Right lobe of liver (tissue), 6 donors: ENCODE measurements at regions not wholly inside any gene's neighbourhood (a gene's known extent, or its start where the extent isn't known, plus 50 kb on each side); places are given as distances from the start of the nearest gene placed in this dataset.
A peak's percentile ranks its signal among the peaks of the same experiment; 100 is the strongest.

Source experiments
- ATAC-seq, 4 donors: fragments of 200-7000 bp; cut with Tn5 transposase; one replicate each; pipeline ENCODE4 v1.9.1; 2020; ENCODE audit warnings: mild to moderate bottlenecking in 4 of 4, moderate library complexity in 4 of 4
- DNase-seq, 3 donors: peaks; one replicate each; pipeline ENCODE4 v3.0.0-alpha.2; 2020
- H3K27ac ChIP-seq, 3 donors: fragments of 200-600 bp; one replicate each; pipeline ENCODE4 v1.8.0; 2022
- H3K27me3 ChIP-seq, 2 donors: fragments of 200-600 bp; one replicate each; pipeline ENCODE4 v1.8.0; 2022
- H3K36me3 ChIP-seq, 4 donors: fragments of 200-600 bp; sonication (generic) in 1 of 4; one replicate each; pipeline versions ENCODE4 v1.5.1 to v1.8.0; 2017 to 2022; ENCODE audit warnings: control low read depth in 1 of 4
- H3K4me1 ChIP-seq, 4 donors: fragments of 200-600 bp; sonication (generic) in 1 of 4; one replicate each; pipeline versions ENCODE4 v1.5.1 to v1.8.0; 2017 to 2022; ENCODE audit warnings: control low read depth in 1 of 4
- H3K4me3 ChIP-seq, 3 donors: fragments of 200-600 bp; one replicate each; pipeline ENCODE4 v1.8.0; 2022
- H3K9me3 ChIP-seq, 4 donors: fragments of 200-600 bp; sonication (generic) in 1 of 4; one replicate each; pipeline versions ENCODE4 v1.5.1 to v1.8.0; 2017 to 2022; ENCODE audit warnings: control low read depth in 1 of 4
- POLR2A ChIP-seq: fragments of 450-650 bp; IDR thresholded peaks from one replicate; pipeline ENCODE4 v1.6.1; 2017; ENCODE audit warnings: antibody characterized with exemption, mild to moderate bottlenecking
- WGBS: methylation state at CpG from one replicate; pipeline ENCODE4 v1.1.6; 2018; ENCODE audit warnings: low coverage, low lambda C conversion rate; ENCODE audit not compliant: insufficient coverage; ENCODE audit errors: missing lambda C conversion rate; 5-methylcytosine and 5-hydroxymethylcytosine counted together
- intact Hi-C, 2 donors: fragments of 100-400 bp; cut with DNase I; formaldehyde crosslinking; loops; one replicate each; pipeline versions ENCODE4 v1.11.2 to v1.14.1; 2022
- TF ChIP-seq, protein P1 (sequence below), 4 donors: fragments of 200-600 bp in 3 of 4; fragments of 450-650 bp in 1 of 4; IDR thresholded peaks; one replicate each; pipeline versions ENCODE4 v1.5.1 to v1.8.0; 2016 to 2022; ENCODE audit warnings: antibody characterized with exemption in 4 of 4, mild to moderate bottlenecking in 2 of 4
- donor health status: DM: no; HTN: yes; CAD: no.
- donor health status: DM: no; HTN: no; CAD: no.
- donor health status: DM: no; HTN: no; CAD: no.
- donor health status: DM: no; HTN: yes; CAD: no.
- donor health status: DM: no; HTN: yes; CAD: no.

DNA sequence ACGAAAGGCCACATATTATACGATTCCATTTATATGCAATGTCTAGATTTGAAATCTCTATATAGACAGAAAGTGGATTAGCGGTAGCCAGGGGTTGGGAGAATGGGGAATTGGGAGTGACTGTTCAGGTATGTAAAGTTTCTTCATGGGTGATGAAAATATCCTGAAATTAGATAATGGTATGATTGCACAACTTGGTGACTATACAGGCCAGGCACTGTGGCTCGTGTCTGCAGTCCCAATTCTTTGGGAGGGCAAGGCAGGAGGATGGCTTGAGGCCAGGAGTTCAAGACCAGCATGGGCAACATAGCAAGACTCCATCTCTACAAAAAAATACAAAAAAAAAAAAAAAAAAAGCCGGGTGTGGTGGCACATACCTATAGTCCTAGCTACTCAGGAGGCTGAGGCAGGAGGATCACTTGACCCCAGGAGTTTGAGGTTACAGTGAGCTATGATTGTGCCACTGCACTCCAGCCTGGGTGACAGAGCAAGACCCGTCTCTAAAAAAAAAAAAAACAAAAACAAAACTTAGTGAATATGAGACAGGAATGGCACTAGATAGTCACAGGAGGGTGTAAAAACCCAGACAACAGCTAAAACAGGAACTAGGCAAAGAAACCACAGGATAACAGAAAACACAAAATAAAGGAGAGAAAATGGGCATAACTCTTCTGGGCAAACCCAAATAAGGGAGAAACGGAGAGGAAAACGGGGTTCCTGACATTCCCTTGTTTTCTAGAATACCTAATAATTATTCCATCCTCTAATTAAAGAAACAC is 72.1 kb upstream of the ZNF618 start:
- DNase-seq, result no peak
- WGBS, result 53% methylated on average over 8 of the region's 8 CpGs
- Histone ChIP-seq H3K27ac (no peak overlapping the region), H3K4me1 (peaks cover 0 to 6% (median 0%) of the 10 kb centered on the region in 4 donors), H3K27me3 (no peaks in the 10 kb centered on the region), H3K9me3 (no peaks in the 10 kb centered on the region), H3K4me3 (no peak overlapping the region), H3K36me3 (no peaks in the 10 kb centered on the region)
- ATAC-seq, result no peak
- TF ChIP-seq, protein P1, sequence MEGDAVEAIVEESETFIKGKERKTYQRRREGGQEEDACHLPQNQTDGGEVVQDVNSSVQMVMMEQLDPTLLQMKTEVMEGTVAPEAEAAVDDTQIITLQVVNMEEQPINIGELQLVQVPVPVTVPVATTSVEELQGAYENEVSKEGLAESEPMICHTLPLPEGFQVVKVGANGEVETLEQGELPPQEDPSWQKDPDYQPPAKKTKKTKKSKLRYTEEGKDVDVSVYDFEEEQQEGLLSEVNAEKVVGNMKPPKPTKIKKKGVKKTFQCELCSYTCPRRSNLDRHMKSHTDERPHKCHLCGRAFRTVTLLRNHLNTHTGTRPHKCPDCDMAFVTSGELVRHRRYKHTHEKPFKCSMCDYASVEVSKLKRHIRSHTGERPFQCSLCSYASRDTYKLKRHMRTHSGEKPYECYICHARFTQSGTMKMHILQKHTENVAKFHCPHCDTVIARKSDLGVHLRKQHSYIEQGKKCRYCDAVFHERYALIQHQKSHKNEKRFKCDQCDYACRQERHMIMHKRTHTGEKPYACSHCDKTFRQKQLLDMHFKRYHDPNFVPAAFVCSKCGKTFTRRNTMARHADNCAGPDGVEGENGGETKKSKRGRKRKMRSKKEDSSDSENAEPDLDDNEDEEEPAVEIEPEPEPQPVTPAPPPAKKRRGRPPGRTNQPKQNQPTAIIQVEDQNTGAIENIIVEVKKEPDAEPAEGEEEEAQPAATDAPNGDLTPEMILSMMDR (IDR thresholded peaks at IDR 0.05), result no peak
- no peak for TF ChIP-seq POLR2A
- intact Hi-C loops, result loop anchor here in 1 of 2 donors (10.0 kb wide), 1 partner anchor 231 kb away; no protein-coding TSS in a partner anchor

DNA sequence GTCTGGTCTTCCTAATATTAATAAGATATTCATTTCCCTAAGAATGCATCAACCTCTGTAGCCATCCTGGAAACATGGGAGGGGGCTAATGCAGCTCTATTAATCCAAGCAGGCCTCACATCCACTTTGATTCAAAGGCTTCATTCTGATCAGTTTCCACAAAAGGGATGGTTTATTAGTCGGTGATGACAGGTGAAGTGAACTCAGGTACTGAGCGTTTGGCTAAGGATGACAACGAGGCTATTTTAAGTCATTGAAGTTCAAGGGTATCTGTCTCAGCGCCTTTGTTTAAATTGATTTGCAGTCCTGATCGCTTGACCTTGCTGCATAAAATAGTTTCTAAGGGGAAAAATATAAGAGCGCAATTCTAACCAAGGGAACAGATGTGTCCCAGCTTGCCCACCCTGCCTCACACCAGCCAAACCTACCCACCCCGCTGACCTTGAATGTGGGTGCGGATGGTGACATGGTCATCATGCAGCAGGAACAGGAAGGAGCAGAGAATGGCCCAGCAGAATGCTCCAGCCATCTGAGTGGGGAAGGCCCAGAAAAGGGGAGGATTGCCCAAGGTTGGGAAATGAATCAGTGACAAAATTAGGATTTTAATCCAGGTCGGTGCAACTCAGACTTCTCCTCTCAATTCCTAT is 70.5 kb upstream of the ZNF618 start:
- intact Hi-C loops, result loop anchor here in 1 of 2 donors (10.0 kb wide), 1 partner anchor 229 kb away; no protein-coding TSS in a partner anchor
- Histone ChIP-seq H3K27ac (no peak overlapping the region), H3K36me3 (no peaks in the 10 kb centered on the region), H3K4me3 (no peak overlapping the region), H3K4me1 (peaks cover 0 to 6% (median 0%) of the 10 kb centered on the region in 4 donors), H3K27me3 (no peaks in the 10 kb centered on the region), H3K9me3 (no peaks in the 10 kb centered on the region)
- DNase-seq (no peak), ATAC-seq (no peak)
- TF ChIP-seq, protein P1 (IDR thresholded peaks at IDR 0.05), result no peak
- no peak for TF ChIP-seq POLR2A
- WGBS, result 72% methylated on average over 7 of the region's 9 CpGs

DNA sequence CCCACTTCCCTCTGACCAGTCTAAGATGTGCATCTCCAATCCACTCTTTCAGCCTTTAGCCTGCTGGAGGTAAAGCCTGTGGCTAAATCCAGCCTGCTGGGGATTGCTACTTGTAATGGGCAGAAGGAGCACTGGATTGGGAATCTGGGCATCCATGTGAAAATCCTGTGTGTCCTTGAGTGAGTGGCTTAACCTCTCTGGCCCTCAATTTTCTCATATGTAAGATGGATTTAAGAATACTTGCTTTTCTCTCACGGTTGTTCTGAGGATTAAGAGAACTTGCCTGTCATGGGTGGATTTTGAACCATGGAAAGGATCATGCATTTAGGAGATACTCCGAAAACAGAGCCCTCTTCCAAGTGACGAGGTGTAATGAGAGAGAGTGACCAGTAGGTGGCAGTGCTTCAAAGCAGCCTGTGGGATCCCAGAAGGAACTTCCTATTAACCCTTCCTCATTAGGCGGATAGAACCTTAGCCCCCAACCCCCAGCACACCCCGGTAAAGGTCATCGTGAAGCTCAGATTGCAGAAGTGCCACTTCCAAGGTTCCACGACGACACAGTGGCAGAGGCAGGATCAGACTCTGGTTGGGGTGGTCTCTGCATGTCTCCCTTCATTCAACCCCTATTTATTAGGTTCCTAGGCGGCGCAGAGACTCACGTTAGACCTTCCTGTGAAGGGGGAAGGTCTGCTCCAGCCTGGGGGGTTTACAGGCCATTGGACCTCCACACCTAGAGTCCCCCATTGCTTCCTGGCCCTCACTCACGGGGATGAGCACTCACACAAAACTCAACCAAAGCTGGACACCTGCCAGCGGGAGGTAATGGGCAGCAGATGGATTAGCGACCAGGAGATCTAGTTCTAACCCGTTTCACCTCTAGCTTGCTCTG is 68.7 kb upstream of the ZNF618 start:
- peak in 2 of 3 donors; percentile 29 to 60 for DNase-seq

More for the DNA sequence above, 68.7 kb upstream of the ZNF618 start:
- Histone ChIP-seq H3K4me1 (peaks cover 0 to 6% (median 0%) of the 10 kb centered on the region in 4 donors), H3K4me3 (no peak overlapping the region), H3K27me3 (no peaks in the 10 kb centered on the region), H3K9me3 (no peaks in the 10 kb centered on the region), H3K36me3 (no peaks in the 10 kb centered on the region), H3K27ac (no peak overlapping the region)
- WGBS, result 5% methylated on average over 12 of the region's 15 CpGs
- peak; percentile 94 to 97 (median 96) for ATAC-seq
- TF ChIP-seq, protein P1 (IDR thresholded peaks at IDR 0.05), result peak; percentile 87 to 94 (median 90)
- TF ChIP-seq POLR2A, result no peak
- intact Hi-C loops, result loop anchor here in 1 of 2 donors (10.0 kb wide), 1 partner anchor 227 kb away; no protein-coding TSS in a partner anchor
